Left hindlimb (tissue), 1 donor: ENCODE measurements at regions not wholly inside any gene's neighbourhood (a gene's known extent, or its start where the extent isn't known, plus 50 kb on each side); places are given as distances from the start of the nearest gene placed in this dataset.
"Not testable (repeated sequence)": the region's sequence is repeated elsewhere in the genome, so short reads cannot be mapped to it uniquely, and the experiment has no call there.

Source experiments
- DNase-seq: peaks from one replicate; pipeline ENCODE4 v3.0.0-alpha.2; 2018

DNA sequence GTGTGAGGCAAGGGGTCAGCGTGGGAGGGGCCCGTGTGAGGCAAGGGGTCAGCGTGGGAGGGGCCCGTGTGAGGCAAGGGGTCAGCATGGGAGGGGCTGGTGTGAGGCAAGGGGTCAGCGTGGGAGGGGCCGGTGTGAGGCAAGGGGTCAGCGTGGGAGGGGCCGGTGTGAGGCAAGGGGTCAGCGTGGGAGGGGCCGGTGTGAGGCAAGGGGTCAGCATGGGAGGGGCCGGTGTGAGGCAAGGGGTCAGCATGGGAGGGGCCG lies 119.2 kb downstream of the SEPTIN14 start:
- DNase-seq: not testable (repeated sequence)

DNA sequence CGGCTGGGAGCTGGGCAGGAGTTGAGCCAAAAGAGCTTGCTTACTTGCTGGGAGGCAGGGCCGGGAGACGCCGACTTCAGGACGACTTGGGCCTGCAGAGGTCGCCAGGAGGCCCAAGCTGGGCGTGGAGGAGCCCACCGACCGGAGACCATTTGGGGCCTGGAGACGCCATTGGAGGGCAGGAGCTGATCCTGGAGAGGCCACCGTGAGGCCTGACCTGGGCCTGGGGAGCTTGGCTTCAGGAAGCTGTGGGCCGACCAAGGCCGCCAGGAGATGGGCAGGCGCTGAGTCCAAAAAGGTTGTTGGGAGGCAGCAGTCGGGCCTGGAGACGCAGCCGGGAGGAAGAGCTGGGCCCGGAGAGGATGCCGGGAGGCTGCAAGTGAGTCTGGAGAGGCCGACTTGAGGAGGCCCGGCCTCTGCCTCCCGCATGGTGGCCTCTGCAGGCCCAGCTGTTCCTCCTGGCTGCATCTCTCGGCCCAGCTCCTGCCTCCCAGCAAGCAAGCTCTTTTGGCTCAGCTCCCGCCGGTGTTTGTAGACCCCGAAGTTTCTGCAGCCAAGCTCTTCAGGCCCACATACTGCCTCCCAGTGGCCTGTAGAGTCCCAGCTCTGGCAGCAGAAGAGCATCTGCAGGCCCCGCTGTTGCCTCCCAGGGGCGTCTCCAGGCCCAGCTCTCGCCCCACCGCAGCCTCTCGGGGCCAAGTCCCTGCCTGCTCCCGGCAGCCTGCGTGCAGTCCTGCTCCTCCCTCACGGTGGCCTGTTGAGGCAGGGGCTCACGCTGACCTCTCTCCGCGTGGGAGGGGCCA lies 119.7 kb downstream of the SEPTIN14 start:
- not testable (repeated sequence) for DNase-seq

DNA sequence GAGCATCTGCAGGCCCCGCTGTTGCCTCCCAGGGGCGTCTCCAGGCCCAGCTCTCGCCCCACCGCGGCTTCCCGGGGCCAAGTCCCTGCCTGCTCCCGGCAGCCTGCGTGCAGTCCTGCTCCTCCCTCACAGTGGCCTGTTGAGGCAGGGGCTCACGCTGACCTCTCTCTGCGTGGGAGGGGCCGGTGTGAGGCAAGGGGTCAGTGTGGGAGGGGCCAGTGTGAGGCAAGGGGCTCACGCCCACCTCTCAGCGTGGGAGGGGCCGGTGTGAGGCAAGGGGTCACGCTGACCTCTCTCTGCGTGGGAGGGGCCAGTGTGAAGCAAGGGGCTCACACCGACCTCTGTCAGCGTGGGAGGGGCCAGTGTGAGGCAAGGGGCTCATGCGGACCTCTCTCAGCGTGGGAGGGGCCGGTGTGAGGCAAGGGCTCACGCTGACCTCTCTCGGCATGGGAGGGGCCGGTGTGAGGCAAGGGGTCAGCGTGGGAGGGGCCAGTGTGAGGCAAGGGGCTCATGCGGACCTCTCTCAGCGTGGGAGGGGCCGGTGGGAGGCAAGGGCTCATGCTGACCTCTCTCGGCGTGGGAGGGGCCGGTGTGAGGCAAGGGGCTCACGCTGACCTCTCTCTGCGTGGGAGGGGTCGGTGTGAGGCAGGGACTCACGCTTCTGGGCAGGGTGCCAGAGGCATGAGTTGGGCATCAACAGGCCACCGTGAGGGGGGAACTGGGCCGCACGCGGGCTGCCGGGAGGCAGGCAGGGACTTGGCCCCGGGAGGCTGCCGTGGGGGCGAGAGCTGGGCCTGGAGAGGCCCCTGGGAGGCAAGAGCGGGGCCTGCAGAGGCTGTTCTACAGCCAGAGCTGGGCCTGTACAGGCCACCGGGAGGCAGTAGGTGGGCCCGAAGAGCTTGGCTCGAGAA lies 120.6 kb downstream of the SEPTIN14 start:
- not testable (repeated sequence) for DNase-seq

DNA sequence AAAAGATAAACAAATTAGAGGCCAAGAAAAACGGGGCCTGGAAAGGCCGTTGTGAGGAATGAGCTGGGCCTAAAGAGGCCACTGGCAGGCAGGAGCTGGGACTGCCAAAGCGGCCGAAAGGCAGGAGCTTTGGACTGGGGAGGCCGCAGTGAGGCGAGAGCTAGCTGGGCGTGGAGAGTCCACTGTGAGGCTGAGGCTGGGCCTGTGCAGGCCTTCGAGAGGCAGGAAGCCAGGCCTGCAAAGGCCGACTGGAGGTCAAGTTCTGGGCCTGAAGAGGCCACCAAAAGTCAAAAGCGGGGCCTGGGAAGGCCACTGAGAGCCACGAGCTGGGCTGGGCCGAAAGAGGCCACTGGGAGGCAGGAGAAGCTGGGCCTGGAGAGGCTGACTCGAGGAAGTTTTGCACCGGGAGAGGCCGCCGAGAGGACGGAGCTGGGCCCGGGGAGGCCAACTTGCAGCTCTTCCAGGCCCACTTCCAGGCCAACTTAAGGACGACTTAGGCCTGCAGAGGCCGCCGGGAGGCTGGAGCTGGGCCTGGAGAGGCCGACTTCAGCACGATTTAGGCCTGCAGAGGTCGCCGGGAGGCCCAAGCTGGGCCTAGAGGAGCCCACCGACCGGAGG lies 121.8 kb downstream of the SEPTIN14 start:
- not testable (repeated sequence) for DNase-seq

DNA sequence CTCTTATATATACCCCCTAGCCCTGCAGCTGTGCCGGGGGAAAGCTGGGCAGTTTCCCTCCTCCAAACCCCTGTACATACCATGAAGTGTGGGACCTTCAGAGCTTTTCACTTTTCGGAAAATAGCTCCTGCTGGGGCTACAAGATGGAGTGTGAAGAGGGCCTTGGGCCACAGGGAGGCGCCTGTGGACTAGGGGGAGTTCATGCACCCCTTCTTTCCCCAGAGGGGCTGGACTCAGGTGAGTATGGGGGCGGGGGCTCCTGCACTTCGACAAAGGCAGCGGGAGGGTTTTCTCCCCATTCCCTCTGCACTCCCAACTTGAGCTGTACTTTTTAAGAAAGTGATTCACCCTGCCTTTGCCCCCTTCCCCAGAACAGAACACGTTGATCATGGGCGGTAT lies 122.5 kb downstream of the SEPTIN14 start:
- not testable (repeated sequence) for DNase-seq

DNA sequence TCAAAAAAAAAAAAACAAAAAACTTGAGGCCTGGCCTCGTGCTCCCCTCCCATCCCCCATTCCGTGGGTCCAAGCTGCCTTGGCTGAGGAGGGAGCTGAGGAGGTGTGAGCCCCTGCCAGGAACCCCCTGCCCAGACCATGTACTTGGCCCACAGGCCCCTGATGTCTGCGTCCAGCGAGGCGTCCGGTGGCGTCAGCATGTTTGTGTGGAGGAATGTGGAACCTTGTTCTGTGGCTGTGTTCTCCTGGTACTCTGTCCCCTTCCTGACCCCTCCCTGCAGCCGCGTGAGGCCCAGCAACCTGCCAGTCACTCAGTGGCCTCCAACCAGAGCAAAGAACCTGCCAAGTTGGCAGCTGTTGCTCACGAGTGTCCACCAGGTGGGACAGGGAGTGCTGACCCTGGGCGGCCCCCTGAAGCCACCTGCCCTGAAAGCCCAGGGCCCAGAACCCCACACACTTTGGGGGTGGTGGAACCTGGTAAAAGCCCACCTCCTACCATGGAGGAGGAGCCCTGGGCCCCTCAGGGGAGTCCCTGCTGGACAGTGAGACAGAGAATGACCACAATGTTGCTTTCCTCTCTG lies 125.8 kb downstream of the SEPTIN14 start:
- not testable (repeated sequence) for DNase-seq

DNA sequence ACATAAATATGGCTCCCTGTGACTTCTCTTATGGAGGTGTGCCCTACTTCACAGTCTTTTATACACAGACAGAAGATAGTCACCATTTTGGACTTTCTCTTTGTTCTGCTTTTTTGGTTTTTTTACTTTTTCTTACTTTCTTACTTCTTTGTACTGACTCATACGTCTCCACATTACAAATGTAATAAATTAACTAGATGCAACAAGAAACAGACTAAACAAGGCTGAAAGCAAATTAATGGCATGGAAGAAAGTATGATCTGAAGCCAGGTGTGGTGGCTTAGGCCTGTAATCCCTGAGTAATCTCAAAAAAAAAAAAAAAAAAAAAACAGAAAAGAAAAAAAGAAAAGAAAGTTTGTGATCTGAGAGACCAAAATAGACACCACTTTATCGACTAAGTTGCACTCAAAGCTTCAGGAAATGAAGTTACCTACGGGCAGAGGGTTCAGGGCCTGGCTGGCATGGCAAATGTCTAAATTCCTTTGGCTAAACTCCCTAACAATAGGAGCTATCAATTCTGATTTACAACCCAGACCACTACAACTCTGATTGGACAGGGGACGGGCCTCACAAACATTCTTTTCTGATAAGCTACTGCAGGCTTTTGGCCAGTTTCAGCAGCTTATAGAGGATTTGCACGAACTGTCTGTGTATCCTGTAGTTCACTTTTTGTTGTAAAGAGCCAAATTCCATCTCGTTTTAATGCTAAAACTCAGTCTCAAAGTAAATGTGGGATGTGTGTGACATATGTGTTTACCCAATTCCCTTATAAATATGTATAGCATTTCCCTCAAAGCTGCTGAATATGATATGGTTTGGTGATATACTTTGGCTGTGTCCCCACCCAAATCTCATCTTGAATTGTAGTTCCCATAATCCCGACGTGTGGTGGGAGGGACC lies 129.1 kb downstream of the SEPTIN14 start:
- no peak for DNase-seq

DNA sequence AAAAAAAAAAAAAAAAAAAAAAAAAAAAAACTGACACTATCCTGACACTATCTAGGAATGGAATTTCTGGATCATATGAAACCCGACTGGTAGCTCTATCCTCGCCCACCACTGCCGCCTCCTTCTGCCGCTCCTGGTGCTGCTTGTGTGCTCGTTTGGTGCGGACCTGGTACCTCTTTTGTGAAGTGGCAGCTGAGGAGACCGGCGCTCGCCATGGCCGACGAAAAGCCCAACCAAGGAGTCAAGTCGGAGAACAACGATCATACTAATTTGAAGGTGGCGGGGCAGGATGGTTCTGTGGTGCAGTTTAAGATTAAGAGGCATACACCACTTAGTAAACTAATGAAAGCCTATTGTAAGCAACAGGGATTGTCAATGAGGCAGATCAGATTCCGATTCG lies 130.6 kb downstream of the SEPTIN14 start:
- DNase-seq: no peak

DNA sequence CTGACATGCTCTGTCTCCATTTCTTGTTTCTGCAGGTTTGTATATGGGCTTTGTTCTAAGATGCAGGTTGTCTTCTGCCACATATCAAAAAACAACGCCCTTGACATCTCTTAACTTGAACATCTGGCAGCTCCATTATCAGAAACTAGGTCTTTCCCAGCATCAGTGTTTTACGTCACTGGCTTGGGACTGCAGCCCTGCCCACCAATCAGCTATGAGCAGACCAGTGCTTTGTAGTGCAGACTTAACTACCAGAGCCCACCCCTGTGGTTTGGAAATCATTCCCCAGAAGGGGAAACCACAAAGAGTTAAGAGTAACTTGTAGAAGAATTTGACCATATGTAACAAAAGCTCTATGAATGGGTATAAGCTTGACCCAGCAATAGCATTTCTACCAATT lies 132.4 kb downstream of the SEPTIN14 start:
- no peak for DNase-seq

DNA sequence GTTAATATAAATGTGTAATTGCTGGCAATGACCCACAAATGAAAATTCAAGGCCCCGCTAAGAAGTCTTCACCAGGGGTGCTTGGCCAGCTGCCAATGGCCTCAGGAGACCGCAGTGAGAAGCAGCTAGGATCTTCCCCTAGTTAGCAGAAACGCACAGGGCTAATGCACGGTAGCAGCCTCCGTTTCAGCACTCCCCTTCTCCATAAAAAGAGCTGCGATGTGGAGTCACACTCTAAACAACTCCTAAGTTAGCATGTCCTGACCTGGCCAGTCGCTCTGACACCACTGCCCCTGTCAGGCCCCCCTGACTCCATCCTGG lies 139.0 kb downstream of the SEPTIN14 start:
- no peak for DNase-seq

DNA sequence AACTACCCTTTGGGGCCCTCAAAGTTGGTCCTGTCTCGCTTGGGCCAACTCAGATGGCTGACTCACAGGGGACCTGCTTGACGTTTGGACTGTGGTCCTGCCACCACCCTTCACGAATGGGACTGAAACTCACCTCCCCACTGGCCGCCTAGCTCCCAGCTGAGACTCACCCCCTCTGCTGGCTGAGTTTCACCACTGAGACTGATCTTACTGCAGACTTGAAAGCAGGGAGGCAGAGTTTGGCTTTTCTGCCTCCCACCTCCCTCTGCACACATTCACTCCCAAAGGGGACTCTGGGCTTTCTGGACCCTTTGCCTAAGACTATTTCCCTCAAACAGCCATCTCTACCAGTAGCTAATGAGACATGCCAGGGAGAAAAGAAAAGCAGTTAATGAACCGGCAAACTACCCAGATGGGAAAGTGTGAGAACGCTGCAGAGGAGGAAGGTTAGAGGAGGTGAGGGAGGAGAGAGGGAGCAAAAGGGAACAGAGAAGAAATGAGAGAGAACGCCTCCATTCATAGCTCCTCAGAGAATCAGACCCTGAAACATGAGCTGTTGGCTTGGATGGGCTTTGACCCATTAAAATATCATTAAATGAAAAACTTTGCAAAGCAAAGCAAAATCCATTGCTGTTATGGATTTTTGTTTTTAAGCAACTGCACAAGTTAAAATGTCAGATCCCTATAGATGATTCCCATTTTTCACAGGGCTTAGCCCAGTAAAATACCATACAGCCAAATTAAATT lies 139.5 kb downstream of the SEPTIN14 start:
- not testable (repeated sequence) for DNase-seq

DNA sequence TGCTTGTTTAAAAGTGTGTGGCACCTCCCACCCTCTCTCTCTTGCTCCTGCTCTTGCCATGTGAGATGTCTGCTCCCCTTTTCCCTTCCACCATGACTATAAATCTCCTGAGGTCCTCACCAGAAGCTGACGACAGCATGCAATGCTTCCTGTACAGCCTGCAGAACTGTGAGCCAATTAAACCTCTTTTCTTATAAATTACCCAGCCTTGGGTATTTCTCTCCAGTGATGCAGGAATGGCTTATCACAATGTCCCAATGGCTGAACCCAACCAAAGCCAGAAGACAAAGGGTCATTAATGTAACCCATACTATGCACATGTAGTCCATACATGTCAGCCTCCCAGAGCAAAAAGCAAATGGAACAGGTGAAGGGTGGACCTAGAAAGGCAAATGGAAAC lies 141.5 kb downstream of the SEPTIN14 start:
- not testable (repeated sequence) for DNase-seq

DNA sequence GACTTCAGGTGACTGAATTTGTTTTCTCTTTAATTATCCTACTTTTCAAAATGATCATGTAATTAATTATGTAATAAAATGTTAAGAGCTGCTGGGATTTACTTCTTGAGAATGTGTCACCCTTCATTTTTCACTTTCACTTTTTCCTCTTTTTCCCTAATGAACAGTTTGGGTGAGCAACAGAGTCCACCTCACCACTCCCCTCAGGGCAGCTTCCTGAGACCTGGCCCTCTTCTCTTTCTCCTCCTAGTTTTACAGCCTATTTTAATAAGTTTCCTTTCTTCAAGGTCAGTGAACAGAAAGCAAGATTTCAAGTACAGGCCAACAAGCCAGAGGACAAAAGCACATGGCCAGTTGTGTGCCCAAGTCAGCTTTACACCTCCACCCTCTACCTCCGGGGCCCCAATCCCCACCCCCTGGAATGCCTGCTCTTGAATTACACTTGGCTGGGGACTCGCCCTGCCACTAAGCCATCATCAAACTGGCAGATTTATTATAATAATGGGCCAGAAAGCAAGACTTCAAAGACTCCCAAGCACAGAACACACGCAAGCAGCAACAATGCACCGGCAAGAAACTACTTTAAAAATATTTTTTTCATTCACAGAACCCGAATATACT lies 143.1 kb upstream of the VOPP1 start:
- not testable (repeated sequence) for DNase-seq

DNA sequence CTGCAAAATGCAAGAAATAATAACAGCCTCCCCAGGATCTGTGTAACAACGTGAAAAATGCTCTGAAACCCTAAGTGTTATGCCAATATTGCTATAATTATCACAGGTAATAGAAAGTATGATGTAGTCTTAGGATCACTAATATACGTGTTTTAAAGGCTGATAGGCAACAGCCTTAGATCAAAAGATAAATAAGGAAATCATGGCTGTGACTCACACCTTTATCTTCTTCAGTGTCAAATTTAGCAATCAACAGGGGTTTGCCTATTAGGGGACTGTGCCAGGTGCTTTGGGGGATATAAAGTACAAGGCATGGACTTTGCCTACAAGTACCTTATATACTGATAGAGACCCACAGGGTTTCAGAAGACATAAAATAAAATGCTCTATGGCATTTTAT lies 142.1 kb upstream of the VOPP1 start:
- DNase-seq: not testable (repeated sequence)

DNA sequence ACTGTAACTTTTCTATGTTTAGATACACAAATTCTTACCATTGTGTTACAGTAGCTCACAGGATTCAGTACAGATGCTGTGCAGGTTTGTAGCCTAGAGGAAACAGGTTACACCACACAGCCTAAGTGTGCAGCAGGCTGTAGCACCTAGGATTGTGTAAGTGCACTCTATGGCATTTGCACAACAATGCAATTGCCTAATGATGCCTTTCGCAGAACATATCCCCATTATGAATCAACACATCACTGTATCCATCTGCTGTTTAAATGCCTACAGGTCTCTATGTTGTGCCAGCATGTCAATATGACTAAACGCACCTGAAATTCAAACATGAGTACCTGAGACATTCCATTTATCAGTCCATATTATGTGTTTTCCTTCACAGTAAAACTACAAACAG lies 138.0 kb upstream of the VOPP1 start:
- not testable (repeated sequence) for DNase-seq

DNA sequence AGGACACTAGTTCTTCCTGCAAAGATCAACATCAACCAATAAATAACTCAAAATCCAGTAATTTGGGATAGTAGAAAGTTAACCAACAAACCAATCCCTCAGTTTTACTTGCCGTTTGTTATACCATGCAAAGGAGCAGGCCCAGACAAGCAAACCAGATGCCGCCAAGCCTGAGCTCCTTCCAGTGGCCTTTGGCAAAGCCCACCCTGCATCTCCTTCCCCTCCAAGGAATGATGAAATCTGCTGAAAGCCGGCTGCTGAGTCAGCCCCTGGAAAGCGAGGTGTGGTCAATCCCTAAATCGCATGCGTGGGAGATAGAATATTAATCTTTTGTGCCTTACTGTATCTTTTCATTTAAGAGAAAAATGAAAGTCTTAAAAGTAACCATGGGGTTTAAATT lies 135.7 kb upstream of the VOPP1 start:
- not testable (repeated sequence) for DNase-seq

DNA sequence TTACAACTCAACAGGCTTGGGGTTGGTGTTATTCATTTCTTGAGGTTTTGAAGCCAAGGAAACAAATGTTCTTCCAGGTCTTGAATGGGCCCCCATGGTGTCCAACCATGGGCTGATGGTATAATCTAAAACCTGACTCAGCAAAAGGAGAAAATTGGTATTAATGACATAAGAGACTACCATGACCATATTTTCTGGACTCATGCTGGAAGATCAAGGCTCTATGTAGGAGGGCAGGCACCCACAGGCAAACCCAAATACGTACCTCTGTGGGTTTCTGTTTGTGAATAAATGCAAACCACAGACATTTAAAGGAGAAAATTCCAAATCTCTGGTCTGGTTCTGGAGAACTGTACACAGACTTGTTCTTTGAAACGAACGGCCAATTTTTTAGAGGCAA lies 135.1 kb upstream of the VOPP1 start:
- DNase-seq: not testable (repeated sequence)

DNA sequence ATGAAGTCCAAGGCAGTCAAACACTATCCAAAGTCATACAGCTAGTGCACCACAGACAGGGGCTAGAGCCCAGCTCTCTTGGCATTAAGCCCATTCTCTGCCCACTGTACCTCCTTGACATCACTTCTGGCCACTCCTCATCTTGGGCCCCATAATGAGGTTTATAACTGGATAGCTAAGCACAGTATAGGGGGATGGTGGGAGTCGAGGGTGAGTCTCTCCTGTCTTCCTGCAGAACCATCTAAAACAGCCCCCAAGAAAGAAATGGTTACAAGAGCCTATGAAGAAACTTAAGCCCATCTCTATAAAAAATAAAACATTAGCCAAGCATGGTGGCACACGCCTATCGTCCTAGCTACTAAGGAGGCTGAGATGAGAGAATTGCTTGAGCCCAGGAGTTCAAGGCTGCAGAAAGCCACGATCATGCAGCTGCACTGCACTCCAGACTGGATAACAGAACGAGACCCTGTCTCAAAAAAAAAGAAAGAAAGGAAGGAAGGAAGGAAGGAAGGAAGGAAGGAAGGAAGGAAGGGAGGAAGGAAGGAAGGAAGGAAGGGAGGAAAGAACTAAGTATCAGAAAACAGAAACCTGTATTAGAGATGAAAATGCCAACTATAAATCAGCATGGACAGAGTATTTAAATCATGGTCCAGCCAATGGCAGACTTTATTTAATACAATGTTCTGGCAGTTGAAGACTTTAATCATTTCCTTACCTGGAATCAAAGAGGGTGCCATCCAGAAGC lies 134.3 kb upstream of the VOPP1 start:
- not testable (repeated sequence) for DNase-seq

DNA sequence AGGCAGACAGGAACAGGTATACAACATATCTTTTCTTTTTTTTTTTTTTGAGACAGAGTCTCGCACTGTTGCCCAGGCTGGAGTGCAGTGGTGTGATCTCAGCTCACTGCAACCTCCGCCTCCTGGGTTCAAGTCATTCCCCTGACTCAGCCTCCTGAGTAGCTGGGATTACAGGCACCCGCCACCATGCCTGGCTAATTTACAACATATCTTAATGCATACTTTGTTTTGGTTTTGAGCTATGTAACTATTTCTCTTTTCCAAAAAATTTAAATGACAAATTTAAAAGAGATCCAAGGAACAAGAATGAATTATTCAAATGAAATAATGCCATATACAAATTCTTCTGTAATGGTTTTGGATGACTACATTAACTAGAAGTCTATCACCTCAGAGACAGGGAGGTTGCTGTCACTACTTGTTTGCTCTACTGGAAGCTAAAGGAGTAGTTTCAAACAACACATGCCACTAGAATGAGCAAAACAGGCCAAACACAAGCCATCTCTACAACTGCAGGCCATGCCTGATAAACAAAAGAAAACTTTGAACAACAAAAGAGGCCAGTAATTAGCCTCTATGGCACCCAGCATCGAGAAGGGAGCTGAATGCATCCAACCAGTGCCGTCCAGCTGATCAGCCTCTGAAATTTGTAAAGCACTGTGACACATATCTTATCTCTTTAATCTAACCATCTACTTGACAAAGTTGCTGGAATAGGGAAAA lies 133.6 kb upstream of the VOPP1 start:
- not testable (repeated sequence) for DNase-seq

DNA sequence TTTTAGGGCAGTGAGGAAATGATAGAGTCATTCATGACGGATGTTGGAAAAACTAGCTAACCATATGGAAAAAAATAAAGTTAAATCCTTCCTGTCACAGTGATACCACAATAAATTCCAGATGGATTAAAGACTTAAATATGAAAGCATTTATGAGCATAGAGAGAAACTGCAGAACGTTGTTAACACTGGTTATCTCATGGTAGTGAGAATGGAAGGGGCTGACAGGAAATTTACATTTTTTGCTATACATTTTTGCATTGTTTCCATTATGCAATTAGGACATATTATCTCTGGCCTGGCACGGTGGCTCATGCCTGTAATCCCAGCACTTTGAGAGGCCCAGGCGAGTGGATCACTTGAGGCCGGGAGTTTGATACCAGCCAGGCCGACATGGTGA lies 130.5 kb upstream of the VOPP1 start:
- DNase-seq: not testable (repeated sequence)
